H9 (cell line): ENCODE measurements at regions not wholly inside any gene's neighbourhood (a gene's known extent, or its start where the extent isn't known, plus 50 kb on each side); places are given as distances from the start of the nearest gene placed in this dataset.

Experiments used
- DNase-seq: peaks from one replicate; pipeline ENCODE4 v3.0.0-alpha.2; 2017
- H2AFZ ChIP-seq: one replicate; pipeline ENCODE4 v1.6.1; 2013; ENCODE audit warnings: mild to moderate bottlenecking, low read length, control low read depth, moderate library complexity
- H2AK5ac ChIP-seq: 2 replicates; pipeline ENCODE4 v1.6.1; 2013; ENCODE audit warnings: low read length, control low read depth, mixed read lengths; ENCODE audit not compliant: insufficient read length
- H2BK120ac ChIP-seq: one replicate; pipeline ENCODE4 v1.6.1; 2013; ENCODE audit warnings: low read depth, mild to moderate bottlenecking, low read length, control low read depth, inconsistent platforms; ENCODE audit not compliant: poor library complexity, severe bottlenecking
- H2BK12ac ChIP-seq: 2 replicates; pipeline ENCODE4 v1.6.1; 2013; ENCODE audit warnings: low read length, control low read depth, mixed read lengths, low read depth; ENCODE audit not compliant: insufficient read length
- H2BK15ac ChIP-seq: 2 replicates; pipeline ENCODE4 v1.6.1; 2013; ENCODE audit warnings: low read depth, low read length, control low read depth
- H2BK20ac ChIP-seq: one replicate; pipeline ENCODE4 v1.6.1; 2013; ENCODE audit warnings: low read depth, mild to moderate bottlenecking, low read length, control low read depth, inconsistent platforms; ENCODE audit not compliant: poor library complexity, severe bottlenecking
- H2BK5ac ChIP-seq: 2 replicates; pipeline ENCODE4 v1.6.1; 2013; ENCODE audit warnings: low read length, control low read depth, mixed read lengths; ENCODE audit not compliant: insufficient read length
- H3K14ac ChIP-seq: 2 replicates; pipeline ENCODE4 v1.6.1; 2013; ENCODE audit warnings: low read length, control low read depth; ENCODE audit not compliant: insufficient read depth
- H3K18ac ChIP-seq: 2 replicates; pipeline ENCODE4 v1.6.1; 2013; ENCODE audit warnings: low read depth, mild to moderate bottlenecking, mixed read lengths, low read length, control low read depth; ENCODE audit not compliant: insufficient read length
- H3K23ac ChIP-seq: 2 replicates; pipeline ENCODE4 v1.6.1; 2013; ENCODE audit warnings: low read length, control low read depth, mixed read lengths, low read depth; ENCODE audit not compliant: insufficient read length
- H3K23me2 ChIP-seq: 2 replicates; pipeline ENCODE4 v1.6.1; 2013; ENCODE audit warnings: low read depth, mild to moderate bottlenecking, mixed read lengths, low read length, control low read depth; ENCODE audit not compliant: insufficient read length, poor library complexity, severe bottlenecking
- H3K27ac ChIP-seq: 2 replicates; pipeline ENCODE4 v1.5.1; 2013; ENCODE audit warnings: low read length, control low read depth, mixed read lengths, low read depth; ENCODE audit not compliant: insufficient read length
- H3K27me3 ChIP-seq: 2 replicates; pipeline ENCODE4 v1.6.1; 2013; ENCODE audit warnings: low read length, control low read depth, inconsistent platforms; ENCODE audit not compliant: insufficient read depth
- H3K4ac ChIP-seq: 2 replicates; pipeline ENCODE4 v1.6.1; 2013; ENCODE audit warnings: low read depth, mild to moderate bottlenecking, control low read depth, inconsistent platforms, low read length, moderate library complexity
- H3K4me1 ChIP-seq: 2 replicates; pipeline ENCODE4 v1.6.1; 2013; ENCODE audit warnings: low read length, control low read depth, inconsistent platforms; ENCODE audit not compliant: insufficient read depth
- H3K4me2 ChIP-seq: 2 replicates; pipeline ENCODE4 v1.6.1; 2013; ENCODE audit warnings: low read length, control low read depth, mixed read lengths; ENCODE audit not compliant: insufficient read length, insufficient read depth
- H3K56ac ChIP-seq: 2 replicates; pipeline ENCODE4 v1.6.1; 2013; ENCODE audit warnings: low read depth, mild to moderate bottlenecking, mixed read lengths, low read length, control low read depth; ENCODE audit not compliant: insufficient read length
- H3K79me1 ChIP-seq: 2 replicates; pipeline ENCODE4 v1.6.1; 2013; ENCODE audit warnings: low read depth, mild to moderate bottlenecking, moderate library complexity, low read length, control low read depth, inconsistent platforms; ENCODE audit not compliant: insufficient read depth, poor library complexity, severe bottlenecking
- H3K79me2 ChIP-seq: 2 replicates; pipeline ENCODE4 v1.6.1; 2013; ENCODE audit warnings: low read length, control low read depth, inconsistent platforms; ENCODE audit not compliant: insufficient read depth
- H3K9ac ChIP-seq: 2 replicates; pipeline ENCODE4 v1.6.1; 2013; ENCODE audit warnings: low read length, control low read depth, mixed read lengths; ENCODE audit not compliant: insufficient read length; ENCODE audit errors: extremely low read depth
- H3K9me3 ChIP-seq: one replicate; pipeline ENCODE4 v1.6.1; 2013; ENCODE audit warnings: low read depth, low read length, inconsistent platforms; ENCODE audit not compliant: control insufficient read depth
- H3T11ph ChIP-seq: one replicate; pipeline ENCODE4 v1.6.1; 2013; ENCODE audit warnings: mild to moderate bottlenecking, low read length, control low read depth, inconsistent platforms
- H4K20me1 ChIP-seq: one replicate; pipeline ENCODE4 v1.6.1; 2013; ENCODE audit not compliant: control insufficient read depth, insufficient read length, insufficient read depth
- H4K5ac ChIP-seq: 2 replicates; pipeline ENCODE4 v1.6.1; 2013; ENCODE audit warnings: low read depth, mild to moderate bottlenecking, mixed read lengths, low read length, control low read depth; ENCODE audit not compliant: insufficient read length
- H4K8ac ChIP-seq: replicated peaks from 2 replicates; pipeline ENCODE4 v1.6.1; 2013; ENCODE audit warnings: low read length, control low read depth, mixed read lengths, low read depth; ENCODE audit not compliant: insufficient read length
- H4K91ac ChIP-seq: 2 replicates; pipeline ENCODE4 v1.6.1; 2013; ENCODE audit warnings: low read depth, mild to moderate bottlenecking, moderate library complexity, mixed read lengths, low read length, control low read depth; ENCODE audit not compliant: insufficient read length
- H3K27ac Mint-ChIP-seq, 3 experiments: 2 replicates in 2 of 3; 3 replicates in 1 of 3; pipeline ENCODE4 v1.8.0; 2020 to 2021; ENCODE audit warnings: mixed read lengths in 3 of 3, mild to moderate bottlenecking in 1 of 3, moderate library complexity in 1 of 3
- H3K27me3 Mint-ChIP-seq: 2 replicates; pipeline ENCODE4 v1.8.0; 2021; ENCODE audit warnings: low read depth, mild to moderate bottlenecking, moderate library complexity, mixed read lengths
- H3K36me3 Mint-ChIP-seq, 3 experiments: 2 replicates in 2 of 3; 3 replicates in 1 of 3; pipeline ENCODE4 v1.8.0; 2020 to 2021; ENCODE audit warnings: low read depth in 3 of 3, mixed read lengths in 3 of 3; ENCODE audit not compliant: insufficient read depth in 1 of 3
- H3K4me1 Mint-ChIP-seq, 2 experiments: 2 replicates each; pipeline ENCODE4 v1.8.0; 2020; ENCODE audit warnings: mixed read lengths in 2 of 2
- H3K4me3 Mint-ChIP-seq, 2 experiments: 2 replicates in 1 of 2; 3 replicates in 1 of 2; pipeline ENCODE4 v1.8.0; 2020 to 2021; ENCODE audit warnings: mild to moderate bottlenecking in 2 of 2, mixed read lengths in 2 of 2, moderate library complexity in 1 of 2
- H3K9me3 Mint-ChIP-seq, 2 experiments: 2 replicates in 1 of 2; 3 replicates in 1 of 2; pipeline ENCODE4 v1.8.0; 2020; ENCODE audit warnings: mild to moderate bottlenecking in 2 of 2, mixed read lengths in 2 of 2, moderate library complexity in 1 of 2
- CTCF ChIP-seq: fragments of 200-600 bp; sonication (generic); conservative IDR thresholded peaks from 3 replicates; pipeline ENCODE4 v1.8.0; 2021; ENCODE audit warnings: antibody characterized with exemption, mild to moderate bottlenecking
- whole genome bisulfite sequencing: extraction: QIAGEN DNeasy Blood & Tissue Kit; methylation state at CpG from one replicate; pipeline ENCODE4 v1.1.7; 2013; ENCODE audit warnings: missing lambda C conversion rate, low lambda C conversion rate, mixed read lengths; ENCODE audit not compliant: insufficient read length; ENCODE audit errors: extremely low coverage; 5-methylcytosine and 5-hydroxymethylcytosine counted together

GRCh38 chr11:122523846-122524805 lies 131.4 kb upstream of the UBASH3B start:
- no peak overlapping the region for H2AK5ac ChIP-seq
- H2BK15ac ChIP-seq: no peak overlapping the region
- H3K79me1 ChIP-seq: no peaks in the 10 kb centered on the region
- WGBS: no CpG with 5 or more reads among the region's 10 CpGs
- TF ChIP-seq CTCF: no peak
- H3K27me3 ChIP-seq: no peaks in the 10 kb centered on the region
- H3K4me2 ChIP-seq: peak overlapping the region; percentile 9
- no peaks in the 10 kb centered on the region for H3K27me3 Mint-ChIP-seq
- H3K4me1 ChIP-seq: peaks cover 5% of the 10 kb centered on the region; the same call in 1 of the 2 replicates
- H3K9me3 ChIP-seq: no peaks in the 10 kb centered on the region
- H3K14ac ChIP-seq: no peak overlapping the region
- no peak overlapping the region for H2BK20ac ChIP-seq
- H3K79me2 ChIP-seq: no peaks in the 10 kb centered on the region
- H2BK12ac ChIP-seq: no peak overlapping the region
- no peak overlapping the region for H3K27ac ChIP-seq
- no peak overlapping the region for H2BK120ac ChIP-seq
- peak overlapping the region in 1 of 2 experiments; percentile 52; a peak in 2 of 5 replicates for H3K4me3 Mint-ChIP-seq
- H3K27ac Mint-ChIP-seq: peak overlapping the region in 2 of 3 experiments; percentile 65 to 91; a peak in 4 of 7 replicates
- H3K9me3 Mint-ChIP-seq: peaks cover 0 to 7% of the 10 kb centered on the region in 2 experiments; a peak in 4 of 5 replicates
- H4K20me1 ChIP-seq: no peaks in the 10 kb centered on the region
- H4K8ac ChIP-seq: no peak overlapping the region
- no peak overlapping the region for H3K9ac ChIP-seq
- DNase-seq: peak; percentile 56
- H4K91ac ChIP-seq: no peak overlapping the region
- H2AFZ ChIP-seq: no peak overlapping the region
- H2BK5ac ChIP-seq: no peak overlapping the region
- H3K23ac ChIP-seq: no peak overlapping the region
- no peak overlapping the region for H3T11ph ChIP-seq
- no peak overlapping the region for H3K4ac ChIP-seq
- peaks cover 25 to 31% of the 10 kb centered on the region in 2 experiments for H3K4me1 Mint-ChIP-seq
- no peak overlapping the region for H4K5ac ChIP-seq
- H3K18ac ChIP-seq: no peak overlapping the region
- H3K56ac ChIP-seq: no peak overlapping the region
- no peaks in the 10 kb centered on the region for H3K23me2 ChIP-seq
- peaks cover 0 to 4% (median 2%) of the 10 kb centered on the region in 3 experiments; a peak in 4 of 7 replicates for H3K36me3 Mint-ChIP-seq
